ENCODE measurements at regions not wholly inside any gene's neighbourhood (a gene's known extent, or its start where the extent isn't known, plus 50 kb on each side); places are given as distances from the start of the nearest gene placed in this dataset.

DNA sequence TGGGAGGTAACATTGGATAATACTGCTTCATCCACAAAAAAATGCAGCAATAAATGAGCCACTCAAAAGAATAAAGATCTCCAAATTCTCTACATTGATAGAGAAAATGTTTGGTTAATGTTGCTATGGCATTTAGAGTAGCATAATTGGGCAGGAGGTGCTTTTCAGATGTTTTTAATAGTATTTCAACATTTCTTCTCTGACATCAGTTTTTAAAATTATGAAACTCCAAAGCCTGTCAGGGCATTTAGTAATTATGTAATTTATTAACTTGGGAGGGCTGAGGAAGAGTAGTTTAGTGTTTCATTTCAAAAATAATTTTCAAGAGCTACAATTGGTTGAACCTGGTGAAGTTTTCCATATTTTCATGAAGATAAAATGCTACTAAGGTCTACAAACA, 211.3 kb upstream of the INTU start:
- TF ChIP-seq, protein P1, sequence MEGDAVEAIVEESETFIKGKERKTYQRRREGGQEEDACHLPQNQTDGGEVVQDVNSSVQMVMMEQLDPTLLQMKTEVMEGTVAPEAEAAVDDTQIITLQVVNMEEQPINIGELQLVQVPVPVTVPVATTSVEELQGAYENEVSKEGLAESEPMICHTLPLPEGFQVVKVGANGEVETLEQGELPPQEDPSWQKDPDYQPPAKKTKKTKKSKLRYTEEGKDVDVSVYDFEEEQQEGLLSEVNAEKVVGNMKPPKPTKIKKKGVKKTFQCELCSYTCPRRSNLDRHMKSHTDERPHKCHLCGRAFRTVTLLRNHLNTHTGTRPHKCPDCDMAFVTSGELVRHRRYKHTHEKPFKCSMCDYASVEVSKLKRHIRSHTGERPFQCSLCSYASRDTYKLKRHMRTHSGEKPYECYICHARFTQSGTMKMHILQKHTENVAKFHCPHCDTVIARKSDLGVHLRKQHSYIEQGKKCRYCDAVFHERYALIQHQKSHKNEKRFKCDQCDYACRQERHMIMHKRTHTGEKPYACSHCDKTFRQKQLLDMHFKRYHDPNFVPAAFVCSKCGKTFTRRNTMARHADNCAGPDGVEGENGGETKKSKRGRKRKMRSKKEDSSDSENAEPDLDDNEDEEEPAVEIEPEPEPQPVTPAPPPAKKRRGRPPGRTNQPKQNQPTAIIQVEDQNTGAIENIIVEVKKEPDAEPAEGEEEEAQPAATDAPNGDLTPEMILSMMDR (IDR thresholded peaks at IDR 0.05), result no peak
- no peak for TF ChIP-seq POLR2A (IDR thresholded peaks at IDR 0.05)

All from suprapubic skin (tissue), 3 donors.